HuH-7 (cell line): ENCODE measurements at regions not wholly inside any gene's neighbourhood (a gene's known extent, or its start where the extent isn't known, plus 50 kb on each side); places are given as distances from the start of the nearest gene placed in this dataset.

Source experiments
- DNase-seq: peaks from one replicate; pipeline ENCODE4 v3.0.0; 2011; ENCODE audit warnings: low spot score

DNA sequence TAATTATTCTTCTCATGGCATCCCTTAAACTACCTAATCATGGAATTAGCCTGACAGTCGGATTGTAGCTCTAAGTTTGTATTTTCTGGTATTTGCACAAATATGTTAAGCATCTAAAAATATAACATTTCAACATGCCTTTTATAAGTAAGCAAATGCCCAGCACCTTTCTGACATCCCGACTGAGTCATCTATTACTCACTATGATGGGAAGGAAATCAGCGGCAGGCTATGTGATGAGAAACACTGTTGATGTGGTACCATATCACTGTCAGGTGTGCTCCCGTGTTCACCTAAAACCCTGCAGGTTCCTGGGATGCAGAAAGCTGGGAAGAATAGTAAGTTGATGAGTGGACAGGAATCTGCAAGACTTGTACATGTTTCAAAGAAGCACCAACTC is 367.8 kb upstream of the IL12A start:
- DNase-seq: no peak

DNA sequence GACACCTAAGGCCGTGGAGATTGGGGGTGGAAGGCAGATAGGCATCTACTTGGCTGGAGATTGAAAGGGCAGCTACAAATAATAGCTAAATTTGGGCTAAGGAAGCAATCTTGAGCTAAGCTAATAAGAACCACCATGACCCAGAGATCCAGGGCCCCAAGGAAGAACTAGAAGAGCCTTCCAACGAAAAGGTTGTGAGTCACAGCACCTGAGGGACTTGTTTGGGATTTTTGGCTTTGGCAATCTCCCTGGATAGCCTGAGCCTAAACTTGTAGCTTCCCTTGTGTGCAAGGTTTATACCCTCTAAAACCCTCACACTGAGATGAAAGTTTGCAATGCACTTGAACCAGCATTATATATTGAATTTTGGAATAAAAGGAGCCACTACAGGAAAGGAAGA is 364.0 kb upstream of the IL12A start:
- DNase-seq: no peak

GRCh38 chr3:159625594-159625993 is 363.0 kb upstream of the IL12A start:
- no peak for DNase-seq

- DNase-seq: no peak
Measured at GRCh38 chr3:159626598-159626997, 362.0 kb upstream of the IL12A start.

- no peak for DNase-seq
Measured at GRCh38 chr3:159627229-159627628, 361.4 kb upstream of the IL12A start.

DNA sequence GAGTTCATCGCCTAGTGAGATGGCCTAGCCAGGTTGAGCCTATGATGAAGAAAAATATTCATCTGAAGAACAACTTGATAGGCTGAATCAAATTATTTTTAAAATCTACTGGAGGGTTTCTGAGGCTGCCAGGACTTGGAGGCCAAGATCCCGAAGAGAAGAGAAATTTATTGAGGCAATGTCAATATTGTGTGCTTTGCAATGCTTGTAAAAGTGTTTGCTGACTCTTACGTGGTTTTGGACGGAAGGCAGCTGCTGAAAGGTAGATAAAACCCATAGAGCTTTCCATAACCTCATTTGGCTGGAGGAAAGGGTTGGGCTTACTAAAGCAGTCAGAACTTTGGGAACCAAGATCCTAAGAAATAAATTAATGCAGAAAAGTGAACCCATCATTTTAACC is 361.0 kb upstream of the IL12A start:
- peak; percentile 11 for DNase-seq

DNA sequence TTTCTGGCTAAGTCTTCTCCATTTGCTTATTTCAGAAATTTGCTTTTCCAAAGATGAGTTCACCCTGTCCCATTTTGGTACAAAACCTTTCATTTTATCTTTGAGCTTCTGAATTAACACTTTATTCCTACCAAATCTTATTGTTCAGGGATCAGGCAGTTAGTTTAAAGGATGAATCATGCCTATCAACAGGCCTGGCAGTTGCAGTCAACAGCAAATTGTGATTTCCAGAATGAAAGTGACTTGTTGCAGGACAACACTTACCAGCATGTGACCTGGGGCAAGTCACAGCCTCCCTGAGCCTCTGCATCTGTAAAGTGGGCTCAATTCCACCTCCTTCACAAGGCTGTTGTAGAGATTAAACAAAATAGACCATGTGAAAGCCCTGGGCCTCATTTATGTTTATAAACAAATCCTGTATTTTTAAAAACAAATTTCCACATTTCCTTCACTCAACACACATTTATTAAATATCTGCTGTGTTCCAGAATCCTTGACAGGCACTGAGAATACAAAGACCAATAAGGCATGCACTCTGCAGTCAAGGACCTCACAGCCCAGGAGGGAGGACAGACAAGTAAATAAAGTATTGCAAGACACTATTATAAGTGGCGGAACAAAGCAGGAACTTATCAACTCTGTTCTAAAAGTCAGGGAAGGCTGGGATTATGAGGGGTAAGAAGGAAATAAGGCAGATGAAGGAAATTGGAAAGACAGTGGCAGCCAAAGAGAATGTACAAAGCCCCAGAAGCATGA is 359.1 kb upstream of the IL12A start:
- DNase-seq: no peak

DNA sequence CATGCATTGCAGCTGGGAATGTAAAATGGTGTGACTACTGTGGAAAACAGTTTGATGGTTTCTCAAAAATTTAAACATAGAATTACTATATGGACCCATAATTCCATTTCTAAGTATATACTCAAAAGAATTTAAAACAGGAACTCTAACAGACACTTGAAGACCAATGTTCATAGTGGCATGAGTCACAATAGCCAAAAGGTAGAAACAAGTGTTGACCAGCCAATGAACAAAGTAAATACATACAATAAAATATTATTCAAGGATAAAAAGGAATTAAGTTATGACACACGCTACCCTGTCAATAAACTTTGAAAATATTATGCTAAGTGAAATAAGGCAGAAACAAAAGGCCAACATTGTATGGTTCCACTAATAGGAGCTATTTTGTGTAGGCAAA is 357.4 kb upstream of the IL12A start:
- DNase-seq: no peak

- no peak for DNase-seq
Measured at GRCh38 chr3:159632128-159632527, 356.5 kb upstream of the IL12A start.

DNA sequence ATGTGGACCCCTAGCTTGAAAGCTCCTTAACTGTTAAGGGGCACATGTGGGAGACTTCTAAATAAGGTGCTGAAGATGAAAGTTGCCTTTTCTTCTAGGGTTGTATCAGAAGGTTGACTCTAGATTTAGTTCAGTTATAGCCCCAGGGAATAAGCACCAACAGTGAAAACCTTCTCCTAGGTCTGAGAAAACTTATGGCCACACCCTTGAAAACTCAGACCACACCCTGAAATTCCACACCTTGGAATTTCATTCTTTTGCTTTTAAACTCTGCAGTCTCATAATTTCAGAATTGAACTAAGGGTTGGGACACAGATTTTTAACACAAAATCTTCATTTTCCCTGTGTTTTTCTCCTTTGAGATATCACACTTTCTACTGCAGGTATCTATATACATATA is 355.8 kb upstream of the IL12A start:
- DNase-seq: no peak

GRCh38 chr3:159634483-159634882 is 354.2 kb upstream of the IL12A start:
- no peak for DNase-seq

GRCh38 chr3:159635047-159635641 is 353.5 kb upstream of the IL12A start:
- peak; percentile 13 for DNase-seq

DNA sequence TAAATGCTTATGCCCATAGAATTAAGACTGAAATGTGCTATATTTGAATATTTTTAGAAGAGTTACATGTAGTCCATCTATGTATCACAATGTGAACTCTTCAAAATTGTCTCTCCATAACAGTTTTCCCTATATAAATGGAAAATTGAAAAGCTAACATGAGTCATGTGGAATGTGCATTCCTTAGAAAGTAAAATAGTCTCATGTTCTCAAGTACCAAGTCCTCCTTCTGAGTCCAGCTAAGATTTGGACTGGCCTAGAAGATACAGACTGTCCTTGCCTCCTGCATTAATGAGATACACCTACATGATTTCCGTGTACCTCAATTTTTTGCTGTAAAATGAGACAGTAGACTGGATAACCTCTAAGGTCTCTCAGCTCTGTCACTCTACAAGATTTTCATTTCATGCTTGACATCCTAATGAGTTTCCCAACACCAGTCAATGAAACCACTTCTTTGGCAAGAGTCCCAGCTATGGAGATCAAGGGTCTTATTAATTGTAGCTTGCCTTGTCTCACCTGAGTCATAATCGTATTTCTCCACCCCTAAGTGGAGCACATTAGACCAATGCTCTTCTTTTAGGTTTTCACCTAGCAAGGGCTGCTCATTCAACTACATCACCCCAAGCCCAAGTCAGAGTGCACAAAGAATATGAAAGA is 350.6 kb upstream of the IL12A start:
- DNase-seq: no peak

DNA sequence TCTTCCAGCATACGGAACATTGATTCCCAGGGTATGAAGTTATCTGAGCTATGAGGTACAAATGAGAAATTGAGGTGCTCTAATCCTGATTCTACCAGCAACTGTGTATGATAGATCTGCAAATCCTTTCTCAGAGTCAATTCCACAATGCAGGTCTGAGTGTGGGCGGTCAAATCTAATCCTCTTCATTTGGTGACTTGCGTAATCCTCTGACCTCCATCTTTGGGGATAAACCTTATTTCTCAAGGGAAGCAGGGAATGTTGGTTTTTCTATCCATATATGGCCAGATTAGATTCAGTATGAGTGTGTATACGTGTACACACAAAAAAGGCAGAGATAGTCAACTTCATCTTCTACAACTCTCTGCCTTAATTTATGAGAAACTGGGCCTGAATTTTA is 348.4 kb upstream of the IL12A start:
- DNase-seq: no peak

GRCh38 chr3:159643406-159643805 is 345.2 kb upstream of the IL12A start:
- no peak for DNase-seq

GRCh38 chr3:159645874-159646273 is 342.8 kb upstream of the IL12A start:
- no peak for DNase-seq

DNA sequence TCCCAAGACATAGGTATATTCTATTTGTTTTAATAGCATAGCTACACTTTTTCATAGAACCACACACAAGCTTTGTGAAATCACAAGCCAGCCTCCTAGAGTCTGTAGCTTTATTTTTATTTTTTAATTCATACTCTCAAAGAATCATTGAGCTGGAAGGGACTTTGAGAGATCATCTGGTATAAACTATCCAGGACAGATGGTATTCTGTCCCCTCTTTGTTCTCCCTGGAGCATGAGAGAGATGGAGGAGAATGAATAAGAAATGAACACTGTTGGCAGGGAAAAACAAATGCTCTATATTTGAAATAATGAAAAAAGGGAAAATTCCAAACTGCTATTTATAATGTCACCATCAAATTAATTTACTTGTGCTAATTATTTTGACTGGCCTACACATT is 338.7 kb upstream of the IL12A start:
- no peak for DNase-seq

GRCh38 chr3:159650726-159651125 is 337.9 kb upstream of the IL12A start:
- no peak for DNase-seq

DNA sequence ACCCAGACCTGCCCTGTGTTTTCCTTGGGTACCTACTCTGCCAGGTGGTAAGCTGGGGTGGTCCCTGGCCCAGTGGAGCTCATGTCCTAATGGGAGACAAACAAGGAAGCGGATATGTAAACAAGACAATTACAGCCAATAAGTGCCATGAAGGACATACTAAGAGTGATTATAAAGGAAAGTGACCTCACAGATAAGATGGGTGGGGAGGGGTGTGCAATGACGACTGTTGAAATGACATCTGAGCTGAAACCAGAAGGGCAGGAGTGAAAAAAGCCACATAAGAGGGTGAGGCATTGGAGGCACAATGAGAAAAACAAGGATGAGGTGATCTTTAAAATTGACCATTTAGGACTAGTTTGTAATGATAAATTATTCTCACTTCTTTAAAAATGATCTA is 336.2 kb upstream of the IL12A start:
- DNase-seq: no peak

- DNase-seq: no peak
Measured at GRCh38 chr3:159654183-159655134, 334.2 kb upstream of the IL12A start.

- no peak for DNase-seq
Measured at GRCh38 chr3:159655202-159655601, 333.4 kb upstream of the IL12A start.

GRCh38 chr3:159657176-159657575 is 331.5 kb upstream of the IL12A start:
- no peak for DNase-seq
